Skin of body (tissue), 1 donor: ENCODE measurements at regions not wholly inside any gene's neighbourhood (a gene's known extent, or its start where the extent isn't known, plus 50 kb on each side); places are given as distances from the start of the nearest gene placed in this dataset.
"Not testable (repeated sequence)": the region's sequence is repeated elsewhere in the genome, so short reads cannot be mapped to it uniquely, and the experiment has no call there.

ENCODE experiments used
- DNase-seq: peaks from one replicate; lab custom pipeline; 2025; lab: John Stamatoyannopoulos, UW

GRCh38 chr2:111422562-111422961, 301.8 kb downstream of the BCL2L11 start:
- not testable (repeated sequence) for DNase-seq

- DNase-seq = not testable (repeated sequence)
These were observed 302.5 kb downstream of the BCL2L11 start for GRCh38 chr2:111423184-111423583.

GRCh38 chr2:111424176-111424575, 303.5 kb downstream of the BCL2L11 start:
- DNase-seq = not testable (repeated sequence)

- DNase-seq = not testable (repeated sequence)
These were observed 304.2 kb downstream of the BCL2L11 start for GRCh38 chr2:111424851-111425309.

GRCh38 chr2:111425789-111426201, 305.1 kb downstream of the BCL2L11 start:
- not testable (repeated sequence) for DNase-seq

GRCh38 chr2:111427346-111427745, 306.6 kb downstream of the BCL2L11 start:
- DNase-seq = not testable (repeated sequence)

- DNase-seq = not testable (repeated sequence)
These were observed 308.2 kb downstream of the BCL2L11 start for GRCh38 chr2:111428915-111429314.

GRCh38 chr2:111429353-111429752, 308.6 kb downstream of the BCL2L11 start:
- not testable (repeated sequence) for DNase-seq

- not testable (repeated sequence) for DNase-seq
These were observed 310.3 kb downstream of the BCL2L11 start for GRCh38 chr2:111430817-111431661.

- DNase-seq = not testable (repeated sequence)
These were observed 311.7 kb downstream of the BCL2L11 start for GRCh38 chr2:111432423-111432822.

- DNase-seq = not testable (repeated sequence)
These were observed 312.3 kb downstream of the BCL2L11 start for GRCh38 chr2:111432916-111433499.

- not testable (repeated sequence) for DNase-seq
These were observed 313.3 kb downstream of the BCL2L11 start for GRCh38 chr2:111433892-111434607.

- DNase-seq = not testable (repeated sequence)
These were observed 313.9 kb downstream of the BCL2L11 start for GRCh38 chr2:111434608-111434939.

GRCh38 chr2:111435553-111436310, 315.0 kb downstream of the BCL2L11 start:
- not testable (repeated sequence) for DNase-seq

GRCh38 chr2:111436411-111436810, 315.7 kb downstream of the BCL2L11 start:
- DNase-seq = not testable (repeated sequence)

- not testable (repeated sequence) for DNase-seq
These were observed 316.7 kb downstream of the BCL2L11 start for GRCh38 chr2:111437288-111437990.

GRCh38 chr2:111438161-111438560, 317.4 kb downstream of the BCL2L11 start:
- not testable (repeated sequence) for DNase-seq

GRCh38 chr2:111439237-111439636, 318.5 kb downstream of the BCL2L11 start:
- not testable (repeated sequence) for DNase-seq

GRCh38 chr2:111441614-111442013, 320.9 kb downstream of the BCL2L11 start:
- not testable (repeated sequence) for DNase-seq

- DNase-seq = not testable (repeated sequence)
These were observed 322.2 kb downstream of the BCL2L11 start for GRCh38 chr2:111442767-111443454.
